ENCODE measurements at regions not wholly inside any gene's neighbourhood (a gene's known extent, or its start where the extent isn't known, plus 50 kb on each side); places are given as distances from the start of the nearest gene placed in this dataset.
A peak's percentile ranks its signal among the peaks of the same experiment; 100 is the strongest.
"Not testable (repeated sequence)": the region's sequence is repeated elsewhere in the genome, so short reads cannot be mapped to it uniquely, and the experiment has no call there.

GRCh38 chr6:84635081-84635761 lies 129.2 kb downstream of the TBX18 start:
- DNase-seq (no peak), ATAC-seq (ENCODE audit: poor library complexity) (no peak)
- intact Hi-C loops (cut with DNase I) = no loop called here

GRCh38 chr6:84633771-84634170 lies 130.6 kb downstream of the TBX18 start:
- DNase-seq (no peak), ATAC-seq (ENCODE audit: poor library complexity) (no peak)
- intact Hi-C loops (cut with DNase I) = no loop called here

- ATAC-seq (ENCODE audit: poor library complexity); DNase-seq; intact Hi-C loops (cut with DNase I): not testable (repeated sequence)
Measured at GRCh38 chr6:84626527-84626926, 137.9 kb downstream of the TBX18 start.

- intact Hi-C loops (cut with DNase I) = no loop called here
- ATAC-seq (ENCODE audit: poor library complexity) = no peak
- DNase-seq = no peak
Measured at GRCh38 chr6:84625506-84625905, 138.9 kb downstream of the TBX18 start.

GRCh38 chr6:84623956-84624680 lies 140.3 kb downstream of the TBX18 start:
- peak; percentile 49 for DNase-seq
- intact Hi-C loops (cut with DNase I) = no loop called here
- ATAC-seq (ENCODE audit: poor library complexity) = peak; percentile 98

GRCh38 chr6:84618836-84619235 lies 145.6 kb downstream of the TBX18 start:
- intact Hi-C loops (cut with DNase I) = no loop called here
- DNase-seq = no peak
- peak; percentile 60 for ATAC-seq (ENCODE audit: poor library complexity)

- intact Hi-C loops (cut with DNase I) = no loop called here
- DNase-seq (no peak), ATAC-seq (ENCODE audit: poor library complexity) (peak; percentile 62)
Measured at GRCh38 chr6:84618046-84618752, 146.2 kb downstream of the TBX18 start.

GRCh38 chr6:84615987-84616386 lies 148.4 kb downstream of the TBX18 start:
- ATAC-seq (ENCODE audit: poor library complexity) = no peak

GRCh38 chr6:84615113-84615850 lies 149.1 kb downstream of the TBX18 start:
- no peak for ATAC-seq (ENCODE audit: poor library complexity)
- intact Hi-C loops (cut with DNase I) = no loop called here
- no peak for DNase-seq

More at GRCh38 chr6:84615987-84616386, 148.4 kb downstream of the TBX18 start:
- intact Hi-C loops (cut with DNase I) = no loop called here
- no peak for DNase-seq

- ATAC-seq (ENCODE audit: poor library complexity) = no peak
- intact Hi-C loops (cut with DNase I) = no loop called here
Measured at GRCh38 chr6:84606860-84607259, 157.5 kb downstream of the TBX18 start.

GRCh38 chr6:84605298-84605697 lies 159.1 kb downstream of the TBX18 start:
- ATAC-seq (ENCODE audit: poor library complexity) (no peak), DNase-seq (no peak)
- intact Hi-C loops (cut with DNase I) = no loop called here

More at GRCh38 chr6:84606860-84607259, 157.5 kb downstream of the TBX18 start:
- DNase-seq = no peak

GRCh38 chr6:84601366-84601765 lies 163.0 kb downstream of the TBX18 start:
- intact Hi-C loops (cut with DNase I) = no loop called here
- ATAC-seq (ENCODE audit: poor library complexity) = no peak
- no peak for DNase-seq

GRCh38 chr6:84599991-84600390 lies 164.4 kb downstream of the TBX18 start:
- intact Hi-C loops (cut with DNase I) = no loop called here
- ATAC-seq (ENCODE audit: poor library complexity) = no peak
- no peak for DNase-seq

- DNase-seq (no peak), ATAC-seq (ENCODE audit: poor library complexity) (no peak)
- intact Hi-C loops (cut with DNase I) = no loop called here
Measured at GRCh38 chr6:84597238-84597875, 167.0 kb downstream of the TBX18 start.

GRCh38 chr6:84596488-84596887 lies 167.9 kb downstream of the TBX18 start:
- DNase-seq (no peak), ATAC-seq (ENCODE audit: poor library complexity) (no peak)
- intact Hi-C loops (cut with DNase I) = no loop called here

- no peak for ATAC-seq (ENCODE audit: poor library complexity)
- intact Hi-C loops (cut with DNase I) = no loop called here
- DNase-seq = no peak
Measured at GRCh38 chr6:84588697-84589080, 175.7 kb downstream of the TBX18 start.

- DNase-seq; intact Hi-C loops (cut with DNase I); ATAC-seq (ENCODE audit: poor library complexity): not testable (repeated sequence)
Measured at GRCh38 chr6:84587994-84588696, 176.3 kb downstream of the TBX18 start.
